HT-29 (cell line): ENCODE measurements at regions not wholly inside any gene's neighbourhood (a gene's known extent, or its start where the extent isn't known, plus 50 kb on each side); places are given as distances from the start of the nearest gene placed in this dataset. TPM values are rescaled to one million over a fixed set of nuclear protein-coding genes. Genes with fewer than 3 reads are reported as not detected.

Source experiments
- DNase-seq: peaks from one replicate; pipeline ENCODE4 v3.0.0-alpha.2; 2015; ENCODE audit warnings: low spot score
- small RNA-seq: library from RNA; depleted of rRNA; stranded (forward); fragments of <200 nt; gene quantifications from one replicate; pipeline ENCODE3, GENCODE V24; 2014

DNA sequence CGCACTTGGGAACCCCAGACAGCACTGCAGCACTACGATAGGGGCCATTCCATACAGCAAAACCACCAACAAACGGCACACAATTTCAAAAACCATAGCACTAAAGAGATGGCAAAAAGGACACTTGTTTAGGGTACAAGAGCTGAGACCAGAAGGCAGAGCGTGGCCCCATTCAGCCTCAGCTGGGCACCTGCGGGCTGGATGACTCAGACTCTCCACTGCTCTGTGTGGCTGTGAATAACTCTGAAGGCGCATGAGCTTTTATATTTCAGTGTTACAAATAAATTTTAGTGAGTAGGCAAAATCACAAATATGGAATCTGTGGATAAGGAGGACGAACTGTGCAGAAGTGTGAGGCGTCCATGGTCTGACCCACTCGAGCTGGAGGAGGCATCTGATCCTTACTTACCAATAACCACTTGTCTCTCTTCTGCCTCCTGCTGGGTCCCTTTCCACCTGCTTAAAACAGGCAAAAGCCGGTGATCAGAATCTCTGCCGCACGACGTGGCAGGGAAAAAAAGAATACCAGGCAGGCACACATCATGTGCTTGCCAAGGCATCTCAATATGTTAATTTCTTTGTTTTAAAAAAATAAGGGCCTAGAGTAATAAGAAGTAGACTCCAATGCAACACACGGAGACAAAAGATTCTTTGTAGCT lies 325.7 kb downstream of the SHANK2 start:
- no peak for DNase-seq

DNA sequence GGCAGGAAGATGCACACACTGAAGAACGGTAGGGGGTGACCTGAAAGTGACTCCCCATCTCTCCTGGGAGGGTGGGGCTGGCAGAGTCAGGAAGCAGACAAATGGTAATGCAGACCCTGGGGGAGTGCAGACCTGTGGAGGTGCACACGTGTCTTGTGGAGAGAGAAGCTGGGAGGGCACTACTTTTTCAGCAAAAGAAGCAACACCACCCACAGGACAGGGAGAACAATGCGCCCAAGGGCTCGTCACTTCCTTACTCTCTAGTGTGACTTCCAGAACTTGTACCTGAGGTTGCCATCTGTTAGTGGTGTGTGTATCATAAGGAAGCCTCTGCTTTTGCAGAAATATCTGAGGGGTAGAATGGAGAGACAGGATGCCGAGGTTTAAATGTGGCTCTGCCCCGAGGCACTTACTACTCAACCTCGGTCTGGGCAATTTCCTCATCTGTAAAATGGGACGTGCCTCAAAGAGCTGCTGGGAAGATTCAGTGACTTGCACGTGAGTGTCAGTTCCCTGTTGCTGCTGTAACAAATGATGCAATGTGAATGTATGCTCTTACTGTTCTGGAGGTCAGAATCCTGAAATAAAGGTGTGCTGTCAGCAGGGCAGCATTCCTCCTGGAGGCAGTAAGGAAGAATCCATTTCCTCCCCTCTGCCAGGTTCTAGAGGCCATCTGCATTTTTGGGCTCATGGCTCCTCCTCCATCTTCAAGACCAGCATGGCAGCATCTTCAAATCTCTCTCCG lies 323.4 kb downstream of the SHANK2 start:
- DNase-seq, result no peak

DNA sequence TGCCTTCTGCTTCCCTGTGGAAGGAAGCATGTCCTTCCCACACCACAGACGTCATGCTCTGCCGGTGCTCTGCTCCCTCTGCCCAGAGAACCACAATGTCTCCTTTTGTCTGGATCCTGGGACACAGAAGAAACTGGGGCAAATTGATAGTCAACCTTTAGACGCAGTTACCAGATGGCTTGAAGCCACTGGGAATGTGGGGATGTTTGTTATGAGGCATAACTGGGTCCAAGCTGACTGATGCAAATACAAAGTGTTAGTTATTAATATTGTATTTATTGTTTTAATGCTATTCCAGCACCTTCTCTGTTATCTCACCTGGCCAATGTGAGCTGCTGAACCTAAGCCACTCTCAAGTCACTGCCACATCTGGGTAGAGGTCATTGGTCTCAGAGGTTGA lies 322.2 kb downstream of the SHANK2 start:
- no peak for DNase-seq

- no peak for DNase-seq
Observed at GRCh38 chr11:70931430-70931829, 320.9 kb downstream of the SHANK2 start.

GRCh38 chr11:70933981-70934583 lies 318.3 kb downstream of the SHANK2 start:
- DNase-seq, result no peak

DNA sequence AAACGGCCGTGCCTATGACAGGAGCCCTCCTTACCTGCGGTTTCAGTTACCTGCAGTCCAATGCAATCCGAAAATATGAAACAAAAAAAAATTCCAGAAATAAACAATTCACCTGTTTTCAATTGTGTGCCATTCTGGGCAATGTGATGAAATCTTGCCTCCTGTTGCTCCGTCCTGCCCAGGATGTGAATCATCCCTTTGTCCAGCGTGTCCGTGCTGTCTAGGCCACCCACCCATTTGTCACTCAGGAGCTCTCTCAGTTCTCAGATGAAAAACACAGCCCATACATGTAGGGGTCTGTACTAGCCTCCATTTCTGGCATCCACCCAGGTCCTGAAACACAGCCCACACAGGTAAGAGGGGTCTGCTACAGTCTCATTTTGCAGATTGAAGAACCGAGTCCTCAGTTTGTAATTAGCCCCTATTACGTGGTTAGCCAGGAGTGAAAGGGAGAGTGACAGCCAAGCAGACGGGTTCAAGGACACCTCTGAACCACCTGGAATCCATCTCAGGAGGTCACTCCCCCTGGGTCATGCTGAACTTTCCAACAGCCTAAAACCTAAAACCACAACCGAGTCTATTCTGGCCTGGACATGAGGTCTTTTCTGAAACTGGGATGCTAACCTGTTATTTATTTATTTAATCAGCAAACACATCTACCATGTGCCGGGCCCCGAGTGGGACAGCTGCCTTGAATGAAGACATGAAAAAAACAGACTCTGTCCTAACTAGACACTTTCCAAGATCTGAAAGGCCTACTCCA lies 317.2 kb downstream of the SHANK2 start:
- DNase-seq, result no peak

- peak; percentile 18 for DNase-seq
Observed at GRCh38 chr11:70942593-70942992, 309.8 kb downstream of the SHANK2 start.

DNA sequence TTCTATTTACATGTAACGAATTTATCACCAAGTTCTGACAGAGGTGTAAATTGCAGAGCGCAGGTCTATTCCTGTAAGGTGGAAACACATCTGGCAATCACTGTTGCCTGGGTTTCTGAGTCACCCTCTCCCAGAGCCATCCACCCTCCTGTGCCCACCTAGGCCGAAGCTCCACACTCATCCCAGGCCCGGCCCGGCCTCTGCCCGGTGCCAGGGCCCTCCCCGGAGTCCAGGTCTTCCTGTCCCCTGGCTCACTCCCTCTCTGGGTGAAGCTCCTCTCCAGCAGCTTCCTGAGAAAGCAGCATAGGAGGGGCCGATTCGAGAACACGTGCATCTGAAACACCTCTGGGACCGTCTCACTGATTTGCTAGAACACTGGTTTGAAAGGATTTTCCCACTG lies 308.2 kb downstream of the SHANK2 start:
- no peak for DNase-seq

GRCh38 chr11:70944636-70945035 lies 307.7 kb downstream of the SHANK2 start:
- DNase-seq, result peak; percentile 3

DNA sequence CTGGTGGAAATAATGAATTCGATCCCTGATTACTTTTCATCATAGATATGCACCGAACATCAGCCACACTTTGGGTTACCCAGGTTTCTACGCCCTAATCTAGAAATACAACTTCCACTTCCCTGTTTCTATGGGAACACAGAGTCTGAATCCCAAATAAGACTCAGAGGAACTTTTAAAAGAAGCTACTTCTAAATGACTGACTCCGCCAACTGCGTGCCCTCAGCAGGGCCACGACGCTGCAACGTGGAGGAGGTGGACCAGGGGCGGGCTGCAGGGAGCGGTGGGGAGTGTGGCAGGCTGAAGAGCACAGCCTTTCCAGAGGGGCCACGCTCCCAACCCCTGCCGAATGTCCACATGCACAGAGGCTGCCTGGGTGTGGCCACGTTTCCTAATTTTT lies 304.0 kb downstream of the SHANK2 start:
- no peak for DNase-seq

GRCh38 chr11:70948855-70949531 lies 303.4 kb downstream of the SHANK2 start:
- no peak for DNase-seq

- DNase-seq, result no peak
Observed at GRCh38 chr11:70951139-70951804, 301.1 kb downstream of the SHANK2 start.

- DNase-seq, result no peak
Observed at GRCh38 chr11:70952191-70952590, 300.2 kb downstream of the SHANK2 start.

- no peak for DNase-seq
Observed at GRCh38 chr11:70953720-70954119, 298.7 kb downstream of the SHANK2 start.

DNA sequence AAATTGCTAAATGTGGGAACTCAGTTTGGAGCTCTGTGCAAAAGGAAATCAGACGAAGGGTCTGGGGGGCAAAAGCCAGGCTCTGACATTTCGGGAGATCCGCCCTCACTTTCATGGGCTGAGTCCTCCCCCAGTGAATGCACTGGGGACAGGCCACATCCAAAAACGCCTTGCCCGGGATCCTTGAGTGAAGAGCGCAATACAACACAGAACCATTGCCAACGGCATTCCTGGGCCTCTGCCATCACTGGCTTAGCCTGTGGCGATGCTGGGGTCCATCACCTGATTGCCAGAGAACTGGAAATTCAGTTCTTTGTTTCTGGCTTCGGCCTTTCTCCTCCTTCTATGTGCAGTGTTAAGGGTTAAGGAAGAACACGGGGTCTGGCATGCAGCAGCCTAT lies 297.9 kb downstream of the SHANK2 start:
- no peak for DNase-seq

Small RNA genes lying in the stretch of these regions (small RNA-seq; reads per million reads assigned to genes)
- gene MIR3664, result not detected
- gene RF00019, result not detected
